Activated CD8-positive, alpha-beta T cell treated with anti-CD3 and anti-CD28 coated beads for 36 hours (primary cell): ENCODE measurements at regions not wholly inside any gene's neighbourhood (a gene's known extent, or its start where the extent isn't known, plus 50 kb on each side); places are given as distances from the start of the nearest gene placed in this dataset.

Experiments used
- ATAC-seq: fragments of 200-7000 bp; cut with Tn5 transposase; one replicate; pipeline ENCODE4 v1.10.0; 2021; ENCODE audit warnings: mild to moderate bottlenecking, moderate library complexity
- CTCF ChIA-PET: fragments of 350-600 bp; sonication (Branson Sonifier 250); formaldehyde crosslinking; loops from one replicate; lab custom pipeline; 2021; ENCODE audit warnings: antibody characterized with exemption; lab: Charles Lee
- POLR2A ChIA-PET: fragments of 350-600 bp; sonication (Branson Sonifier 250); formaldehyde crosslinking; loops from one replicate; lab custom pipeline; 2021; ENCODE audit warnings: antibody characterized with exemption; lab: Charles Lee
- DNase-seq: peaks from one replicate; pipeline ENCODE4 v3.0.0-alpha.2; 2020
- H3K27ac Mint-ChIP-seq: one replicate; pipeline ENCODE4 v1.8.0; 2021; ENCODE audit warnings: mild to moderate bottlenecking, mixed read lengths
- H3K27me3 Mint-ChIP-seq: one replicate; pipeline ENCODE4 v1.8.0; 2021; ENCODE audit warnings: mixed read lengths
- H3K36me3 Mint-ChIP-seq: one replicate; pipeline ENCODE4 v1.8.0; 2021; ENCODE audit warnings: low read depth, mixed read lengths
- H3K4me1 Mint-ChIP-seq: one replicate; pipeline ENCODE4 v1.8.0; 2021; ENCODE audit warnings: low read depth, mixed read lengths
- H3K4me3 Mint-ChIP-seq: one replicate; pipeline ENCODE4 v1.8.0; 2021; ENCODE audit warnings: mild to moderate bottlenecking, moderate library complexity, mixed read lengths
- H3K9me3 Mint-ChIP-seq: one replicate; pipeline ENCODE4 v1.8.0; 2021; ENCODE audit warnings: mixed read lengths
- CTCF ChIP-seq: fragments of 200-600 bp; IDR thresholded peaks from one replicate; pipeline ENCODE4 v1.8.0; 2022; ENCODE audit warnings: antibody characterized with exemption, mild to moderate bottlenecking
- intact Hi-C: fragments of 100-400 bp; cut with micrococcal nuclease; formaldehyde crosslinking; loops from one replicate; pipeline ENCODE4 v1.10.0; 2022

- POLR2A ChIA-PET = no interaction called here
- no peak for TF ChIP-seq CTCF
- H3K9me3 Mint-ChIP-seq = no peaks in the 10 kb centered on the region
- DNase-seq (no peak), ATAC-seq (no peak)
- CTCF ChIA-PET = no interaction called here
- no peaks in the 10 kb centered on the region for H3K27me3 Mint-ChIP-seq
- no peak overlapping the region for H3K4me3 Mint-ChIP-seq
- no peaks in the 10 kb centered on the region for H3K36me3 Mint-ChIP-seq
- intact Hi-C loops = loop anchor here (10.0 kb wide), 1 partner anchor 85 kb away; no protein-coding TSS in a partner anchor
- H3K4me1 Mint-ChIP-seq = no peaks in the 10 kb centered on the region
- H3K27ac Mint-ChIP-seq = no peak overlapping the region
Observed at GRCh38 chrX:40260146-40260747, 162.5 kb upstream of the BCOR start.

- Mint-ChIP-seq H3K9me3 (no peaks in the 10 kb centered on the region), H3K4me3 (no peak overlapping the region), H3K36me3 (no peaks in the 10 kb centered on the region), H3K27me3 (no peaks in the 10 kb centered on the region), H3K4me1 (no peaks in the 10 kb centered on the region), H3K27ac (no peak overlapping the region)
- no peak for TF ChIP-seq CTCF
- DNase-seq = no peak
- ChIA-PET POLR2A (no interaction called here), CTCF (no interaction called here)
- intact Hi-C loops = no loop called here
- no peak for ATAC-seq
Observed at GRCh38 chrX:40258909-40259308, 161.2 kb upstream of the BCOR start.

GRCh38 chrX:40253771-40254170, 156.0 kb upstream of the BCOR start:
- ATAC-seq (no peak), DNase-seq (no peak)
- H3K4me3 Mint-ChIP-seq = no peak overlapping the region
- POLR2A ChIA-PET = no interaction called here
- CTCF ChIA-PET = no interaction called here
- no peaks in the 10 kb centered on the region for H3K27me3 Mint-ChIP-seq
- no peak overlapping the region for H3K27ac Mint-ChIP-seq
- H3K4me1 Mint-ChIP-seq = no peaks in the 10 kb centered on the region
- intact Hi-C loops = loop anchor here (2.0 kb wide), 1 partner anchor 31 kb away; no protein-coding TSS in a partner anchor
- H3K36me3 Mint-ChIP-seq = no peaks in the 10 kb centered on the region
- no peaks in the 10 kb centered on the region for H3K9me3 Mint-ChIP-seq
- no peak for TF ChIP-seq CTCF

GRCh38 chrX:40249582-40249981, 151.8 kb upstream of the BCOR start:
- DNase-seq (no peak), ATAC-seq (no peak)
- intact Hi-C loops = no loop called here
- TF ChIP-seq CTCF = no peak
- H3K27me3 Mint-ChIP-seq = peaks cover 1% of the 10 kb centered on the region
- H3K27ac Mint-ChIP-seq = no peak overlapping the region
- no peaks in the 10 kb centered on the region for H3K9me3 Mint-ChIP-seq
- H3K36me3 Mint-ChIP-seq = no peaks in the 10 kb centered on the region
- H3K4me1 Mint-ChIP-seq = peaks cover 8% of the 10 kb centered on the region
- ChIA-PET CTCF (no interaction called here), POLR2A (no interaction called here)
- no peak overlapping the region for H3K4me3 Mint-ChIP-seq

GRCh38 chrX:40248822-40249221, 151.1 kb upstream of the BCOR start:
- ChIA-PET POLR2A (no interaction called here), CTCF (no interaction called here)
- no peak for TF ChIP-seq CTCF
- peaks cover 1% of the 10 kb centered on the region for H3K27me3 Mint-ChIP-seq
- no peak for DNase-seq
- H3K4me3 Mint-ChIP-seq = no peak overlapping the region
- H3K4me1 Mint-ChIP-seq = peaks cover 8% of the 10 kb centered on the region
- H3K9me3 Mint-ChIP-seq = no peaks in the 10 kb centered on the region
- intact Hi-C loops = no loop called here
- ATAC-seq = no peak
- no peak overlapping the region for H3K27ac Mint-ChIP-seq
- no peaks in the 10 kb centered on the region for H3K36me3 Mint-ChIP-seq
